CD4-positive, alpha-beta T cell treated with Interleukin-1 beta for 1 hour (primary cell): ENCODE measurements at regions not wholly inside any gene's neighbourhood (a gene's known extent, or its start where the extent isn't known, plus 50 kb on each side); places are given as distances from the start of the nearest gene placed in this dataset.
A peak's percentile ranks its signal among the peaks of the same experiment; 100 is the strongest.

Experiments
- DNase-seq, 2 donors: peaks; one replicate each; pipeline ENCODE4 v3.0.0-alpha.2; 2020 to 2022

DNA sequence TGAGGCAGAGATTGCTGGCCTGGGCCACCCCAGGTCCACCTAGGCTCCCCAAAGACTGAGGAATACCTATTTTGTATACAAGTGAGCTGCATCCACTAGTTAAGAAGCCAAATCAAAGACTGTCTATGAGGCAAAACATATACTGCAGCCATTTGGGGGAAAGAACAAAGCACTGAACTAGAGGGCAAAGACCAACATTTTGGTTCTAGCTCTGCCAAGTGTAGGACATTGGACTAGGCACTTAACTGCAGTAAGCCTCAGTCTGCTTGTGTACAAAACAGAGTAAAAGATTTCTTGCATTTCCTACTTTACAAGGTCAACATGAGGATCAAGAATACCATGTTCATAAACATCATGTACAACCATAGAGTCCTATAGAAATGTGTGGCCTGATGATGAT lies 94.8 kb upstream of the CYP1B1 start:
- no peak for DNase-seq

- DNase-seq: no peak
Measured at GRCh38 chr2:38170067-38170466, 94.1 kb upstream of the CYP1B1 start.

DNA sequence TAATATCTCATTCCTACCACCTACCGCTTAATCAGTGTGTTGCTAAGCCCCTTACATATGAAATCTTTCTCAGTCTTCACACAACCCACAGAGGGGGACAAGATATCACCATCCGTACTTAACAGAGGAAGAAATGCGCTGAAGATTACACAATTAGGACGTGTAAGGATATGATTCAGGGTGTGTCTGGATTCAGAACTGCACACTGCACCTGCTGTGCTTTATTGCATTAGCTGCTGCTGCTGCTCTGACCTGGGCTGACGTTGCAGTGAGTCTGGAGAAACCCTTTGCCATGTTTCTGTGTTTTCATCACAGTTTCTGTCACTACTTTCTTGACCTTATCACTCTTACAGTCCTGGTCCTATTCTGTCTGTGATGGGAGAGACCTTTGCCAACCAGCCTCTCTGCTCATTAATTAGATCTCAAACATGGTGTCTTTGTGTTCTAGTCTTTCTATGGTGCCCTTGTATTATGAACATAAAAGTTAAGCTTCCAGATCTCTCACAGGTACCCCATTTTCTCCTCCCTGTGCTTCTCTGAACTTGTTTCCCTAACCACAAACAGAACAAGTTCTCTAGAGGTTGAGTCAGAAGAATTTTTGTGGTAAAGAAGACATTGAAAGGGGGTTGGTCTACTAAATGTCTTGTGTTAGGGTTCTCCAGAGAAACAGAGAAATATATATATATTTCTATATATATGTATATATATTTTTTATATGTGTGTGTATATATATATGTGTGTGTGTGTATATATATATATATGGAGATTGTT lies 92.9 kb upstream of the CYP1B1 start:
- no peak for DNase-seq

DNA sequence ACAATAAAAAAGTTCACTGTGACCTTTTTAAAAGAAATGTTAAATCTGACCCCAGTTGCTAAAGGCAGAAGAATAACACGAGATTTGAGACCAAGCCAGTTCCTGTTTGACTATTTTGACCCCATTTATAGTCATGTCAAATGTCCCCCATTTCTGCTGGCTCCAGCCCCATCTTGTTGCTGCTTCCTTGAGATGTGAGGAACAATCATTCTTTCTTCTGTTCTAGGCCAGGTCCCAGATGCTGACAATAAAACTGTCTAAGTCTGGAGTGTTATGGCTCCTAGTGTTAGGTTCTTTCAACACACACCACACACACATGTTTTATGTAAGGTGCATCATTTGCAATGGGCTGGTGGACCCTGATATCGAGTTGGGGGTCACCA lies 92.0 kb upstream of the CYP1B1 start:
- no peak for DNase-seq

DNA sequence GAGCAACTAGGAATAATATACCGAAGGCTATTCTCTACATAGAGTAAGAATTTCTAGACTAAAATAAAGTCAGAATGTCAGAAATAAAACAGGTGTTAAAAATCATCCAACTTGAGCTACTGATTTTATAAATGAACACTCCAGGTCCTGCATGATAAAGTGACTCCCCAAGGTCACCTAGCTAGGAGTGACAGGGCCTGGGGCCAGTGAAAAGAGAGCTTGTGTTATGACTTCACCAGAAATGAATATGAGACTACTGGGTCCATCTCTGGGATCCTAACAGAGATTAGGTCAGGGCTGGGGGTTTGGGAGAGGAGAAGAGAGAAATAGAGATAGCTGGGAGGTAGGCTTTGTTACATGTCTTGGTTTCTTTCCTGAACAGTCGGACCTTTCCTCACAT lies 89.7 kb upstream of the CYP1B1 start:
- DNase-seq: no peak

DNA sequence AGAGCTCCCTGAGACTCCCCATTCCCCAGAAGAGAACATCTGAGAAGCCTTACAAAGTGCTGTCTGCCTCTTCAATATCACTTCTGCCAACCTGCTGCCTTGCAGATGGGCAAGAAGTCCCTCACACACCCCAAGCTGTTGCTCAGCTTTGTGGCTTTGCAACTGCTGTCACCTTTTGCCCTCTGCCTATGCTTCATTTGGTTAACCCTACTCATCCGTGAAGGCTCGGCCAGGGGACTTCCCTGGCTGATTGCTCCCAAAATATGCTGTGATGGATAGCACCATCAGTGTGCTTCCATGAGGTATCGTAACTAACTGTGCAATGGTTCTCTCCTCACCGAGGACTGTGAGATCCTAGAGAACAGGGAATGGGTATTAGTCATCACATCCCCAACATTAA lies 88.9 kb upstream of the CYP1B1 start:
- DNase-seq: no peak

GRCh38 chr2:38163579-38163978 lies 87.6 kb upstream of the CYP1B1 start:
- DNase-seq: no peak

DNA sequence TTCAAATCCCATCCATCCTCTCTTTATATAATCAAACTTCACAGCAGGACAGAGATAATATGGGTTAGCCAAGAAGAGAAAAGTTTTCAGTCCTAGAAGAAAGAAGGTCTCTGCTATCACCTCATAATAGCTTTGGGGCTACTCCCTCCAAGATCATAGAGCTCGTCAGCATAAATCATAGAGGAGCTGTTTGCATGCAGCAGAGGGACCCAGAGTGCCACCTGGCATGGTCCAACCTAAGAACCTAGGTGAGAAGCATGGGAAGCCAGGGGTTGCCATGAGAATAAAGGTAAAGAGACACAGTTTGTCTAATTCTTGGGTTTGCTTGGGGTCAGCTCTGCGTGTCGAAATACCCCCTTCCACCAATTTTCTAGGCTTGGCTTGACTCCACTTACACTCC lies 87.1 kb upstream of the CYP1B1 start:
- DNase-seq: no peak

DNA sequence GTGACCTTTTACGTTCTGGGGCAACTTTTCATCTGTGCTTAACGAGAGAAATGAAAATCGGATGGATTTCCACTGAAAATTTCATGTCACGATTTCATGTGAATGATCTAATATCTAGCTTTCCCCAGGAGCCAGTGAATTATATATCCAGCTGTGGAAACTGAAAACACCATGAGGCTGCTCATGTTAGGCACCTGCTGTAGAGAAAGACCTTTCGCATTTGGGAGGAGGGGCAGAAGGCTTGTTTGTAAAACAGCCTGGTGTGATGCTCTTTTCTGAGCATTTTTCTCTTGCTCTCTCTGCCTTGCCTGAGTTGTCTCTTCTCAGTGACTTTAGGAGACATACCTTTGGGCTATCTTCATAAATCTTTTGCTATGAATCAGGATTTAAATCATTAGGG lies 84.6 kb upstream of the CYP1B1 start:
- DNase-seq: no peak

- no peak for DNase-seq
Measured at GRCh38 chr2:38159597-38159996, 83.6 kb upstream of the CYP1B1 start.

- DNase-seq: no peak
Measured at GRCh38 chr2:38159191-38159590, 83.2 kb upstream of the CYP1B1 start.

DNA sequence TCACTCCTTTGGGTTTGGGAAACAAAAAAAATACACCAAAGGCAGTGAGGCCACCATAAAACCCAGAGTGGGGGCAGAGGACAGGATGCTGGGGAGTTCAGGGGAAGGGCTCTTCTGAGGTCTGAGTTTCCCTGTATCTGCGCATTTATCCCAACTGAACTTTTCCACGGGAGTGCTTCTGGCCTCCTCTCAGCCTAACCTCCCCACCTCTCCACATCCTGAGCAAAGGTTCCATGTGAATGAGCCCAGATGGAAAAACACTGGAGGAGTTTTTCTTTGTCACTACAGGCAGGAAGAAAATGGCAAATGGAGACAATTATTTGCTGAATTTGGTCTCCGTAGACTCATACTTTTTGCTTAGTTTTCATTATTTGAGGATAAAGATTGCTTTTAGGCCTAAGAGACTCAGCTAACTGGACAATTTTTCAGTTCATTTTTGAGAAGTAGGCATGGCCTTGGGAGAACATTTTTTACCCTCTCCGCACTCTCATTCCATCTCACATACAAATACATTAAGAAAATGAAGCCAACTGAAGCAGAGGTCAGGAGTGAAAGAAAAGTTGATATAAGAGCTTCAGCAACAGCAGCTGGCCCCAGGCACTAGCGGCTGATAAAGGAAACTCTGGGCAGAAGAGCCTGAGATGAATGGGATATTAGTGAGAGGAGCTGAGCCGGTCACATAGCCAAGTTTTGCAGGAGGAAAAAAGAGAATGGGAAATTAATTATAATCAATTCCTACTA lies 82.6 kb upstream of the CYP1B1 start:
- no peak for DNase-seq

GRCh38 chr2:38156436-38156835 lies 80.5 kb upstream of the CYP1B1 start:
- DNase-seq: no peak

DNA sequence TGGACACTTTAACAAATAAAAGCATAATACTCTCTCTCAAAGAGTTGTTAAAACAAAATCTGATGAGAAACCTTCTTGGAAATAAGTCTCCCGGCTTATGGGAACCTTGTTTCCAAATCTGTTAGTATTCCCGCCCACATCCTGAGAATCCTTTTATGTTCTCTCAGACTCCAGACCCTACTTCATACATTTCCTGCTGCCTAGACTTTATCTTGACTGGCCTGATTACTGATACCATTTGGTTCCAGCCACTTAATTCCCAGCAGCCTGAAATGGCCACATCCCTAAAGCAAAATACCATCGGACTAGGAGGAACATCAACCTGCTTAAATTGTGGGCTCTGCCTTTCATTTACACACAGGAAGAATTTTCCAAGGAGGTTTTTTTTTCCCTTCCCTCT lies 79.1 kb upstream of the CYP1B1 start:
- DNase-seq: no peak

DNA sequence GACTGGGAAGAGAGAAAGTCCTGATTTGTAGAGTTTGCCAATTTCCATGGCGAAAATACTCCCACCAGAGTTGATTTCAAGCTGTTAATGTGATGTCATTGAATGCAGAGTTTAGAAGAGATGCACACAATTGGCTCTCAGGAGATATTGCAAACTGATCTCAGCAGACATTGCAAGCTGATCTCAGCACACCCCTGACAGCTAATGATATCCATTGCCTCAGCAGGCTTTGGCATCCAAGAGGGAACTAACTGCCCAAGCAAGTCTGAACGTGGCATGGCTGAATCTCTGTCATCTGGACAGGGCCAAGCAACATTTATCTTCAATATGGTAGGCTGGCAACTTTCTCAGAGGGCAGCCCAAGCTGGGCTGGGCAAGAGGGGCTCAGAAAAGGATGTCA lies 78.4 kb upstream of the CYP1B1 start:
- DNase-seq: no peak

GRCh38 chr2:38153476-38154135 lies 77.7 kb upstream of the CYP1B1 start:
- no peak for DNase-seq

DNA sequence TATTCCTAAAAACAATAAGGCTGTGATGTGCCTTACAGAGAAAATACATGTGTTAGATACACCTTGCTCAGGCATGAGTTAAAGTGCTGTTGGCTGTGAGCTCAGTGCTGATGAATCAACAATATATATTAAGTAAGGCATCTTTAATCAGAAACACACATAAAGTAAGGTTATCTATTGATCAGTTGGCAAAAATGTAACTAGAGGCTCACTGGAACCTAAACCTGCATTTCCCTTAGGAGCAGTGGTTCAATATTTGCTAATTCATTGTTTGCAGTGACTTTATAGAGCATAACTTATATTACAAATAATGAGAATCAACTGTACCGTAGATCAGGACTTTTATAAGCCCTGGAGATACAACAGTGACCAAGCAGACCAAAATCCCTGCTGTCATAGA lies 77.0 kb upstream of the CYP1B1 start:
- DNase-seq: no peak

DNA sequence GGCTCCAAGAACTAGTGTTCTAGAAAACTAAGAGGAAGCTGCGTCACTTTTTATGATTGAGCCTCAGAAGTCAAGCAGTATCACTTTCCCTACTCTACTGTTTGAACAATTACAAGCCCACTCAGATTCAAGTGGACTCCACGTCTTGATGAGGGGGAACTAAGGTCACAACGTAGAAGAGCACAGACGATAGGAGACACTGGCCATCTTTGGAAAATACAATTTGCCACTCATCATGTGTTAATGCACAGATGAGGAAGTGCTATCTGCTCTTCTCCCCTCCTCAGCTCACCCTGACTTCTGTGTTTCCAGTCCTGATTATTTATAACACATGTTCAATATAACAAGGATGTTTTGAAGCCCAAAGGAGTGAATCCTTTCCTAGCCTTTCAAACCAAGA lies 76.1 kb upstream of the CYP1B1 start:
- no peak for DNase-seq

GRCh38 chr2:38149531-38149930 lies 73.6 kb upstream of the CYP1B1 start:
- no peak for DNase-seq

GRCh38 chr2:38148501-38148900 lies 72.5 kb upstream of the CYP1B1 start:
- DNase-seq: peak in 1 of 2 donors; percentile 47

- DNase-seq: no peak
Measured at GRCh38 chr2:38147333-38148121, 71.6 kb upstream of the CYP1B1 start.

- DNase-seq: peak in 1 of 2 donors; percentile 35
Measured at GRCh38 chr2:38146907-38147307, 71.0 kb upstream of the CYP1B1 start.

- peak in 1 of 2 donors; percentile 12 for DNase-seq
Measured at GRCh38 chr2:38146275-38146906, 70.4 kb upstream of the CYP1B1 start.
